ENCODE measurements at regions not wholly inside any gene's neighbourhood (a gene's known extent, or its start where the extent isn't known, plus 50 kb on each side); places are given as distances from the start of the nearest gene placed in this dataset.
"Not testable (repeated sequence)": the region's sequence is repeated elsewhere in the genome, so short reads cannot be mapped to it uniquely, and the experiment has no call there.

DNA sequence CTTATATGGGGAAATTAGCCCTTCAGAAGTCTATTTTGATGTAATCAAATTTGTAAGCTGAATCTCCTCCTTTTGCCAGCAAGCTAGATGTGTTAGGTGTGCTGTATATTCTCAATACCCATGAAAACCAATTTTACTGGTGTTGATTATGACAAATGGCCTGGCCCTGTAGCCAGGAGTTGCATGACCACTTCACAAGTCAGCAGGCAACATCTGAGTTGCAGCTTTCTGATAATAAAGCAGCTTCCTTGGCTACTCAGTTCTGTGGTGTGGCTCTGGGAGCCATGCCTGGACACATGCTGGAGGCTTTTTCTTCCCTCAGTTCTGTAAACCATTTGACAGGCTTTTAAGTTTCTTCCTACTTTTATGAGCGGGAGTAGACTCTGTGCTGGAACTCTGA lies 154.1 kb upstream of the CXCL13 start:
- no peak for DNase-seq

- DNase-seq: not testable (repeated sequence)
Measured at GRCh38 chr4:77452117-77452516, 153.5 kb upstream of the CXCL13 start.

- DNase-seq: no peak
Measured at GRCh38 chr4:77453911-77454310, 151.7 kb upstream of the CXCL13 start.

DNA sequence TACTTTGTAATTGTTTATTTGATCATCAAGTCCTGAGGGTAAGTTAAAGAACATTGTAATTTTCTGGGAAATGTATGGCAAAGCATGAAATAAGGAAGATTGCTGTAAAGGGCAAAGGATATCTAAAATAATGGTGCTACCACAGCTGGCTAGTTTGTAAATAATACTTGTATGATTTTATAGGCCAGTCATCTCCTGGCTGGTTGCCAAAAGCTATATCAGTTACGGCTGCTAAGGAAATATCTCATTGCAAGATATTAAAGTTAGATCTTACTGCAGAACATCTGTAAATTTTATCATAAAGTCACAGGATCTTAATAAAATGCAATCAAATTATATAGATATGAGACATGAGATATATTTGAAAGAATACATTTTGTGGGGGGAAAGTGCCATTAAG lies 150.8 kb upstream of the CXCL13 start:
- no peak for DNase-seq

- DNase-seq: not testable (repeated sequence)
Measured at GRCh38 chr4:77464100-77464499, 141.5 kb upstream of the CXCL13 start.

- no peak for DNase-seq
Measured at GRCh38 chr4:77465271-77465670, 140.3 kb upstream of the CXCL13 start.

DNA sequence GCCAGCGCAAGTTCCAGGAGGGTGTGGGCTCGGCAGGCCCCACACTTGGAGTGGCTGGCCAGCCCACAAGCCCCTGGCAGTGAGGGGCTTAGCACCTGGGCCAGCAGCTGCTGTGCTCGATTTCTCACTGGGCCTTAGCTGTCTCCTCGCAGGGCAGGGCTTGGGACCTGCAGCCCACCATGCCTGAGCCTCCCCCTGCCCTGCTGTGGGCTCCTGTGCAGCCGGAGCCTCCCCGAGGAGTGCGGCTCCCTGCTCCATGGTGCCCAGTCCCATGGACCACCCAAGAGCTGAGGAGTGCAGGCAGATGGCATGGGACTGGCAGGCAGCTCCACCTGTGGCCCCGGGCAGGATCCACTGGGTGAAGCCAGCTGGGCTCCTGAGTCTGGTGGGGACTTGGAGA lies 139.2 kb upstream of the CXCL13 start:
- no peak for DNase-seq

DNA sequence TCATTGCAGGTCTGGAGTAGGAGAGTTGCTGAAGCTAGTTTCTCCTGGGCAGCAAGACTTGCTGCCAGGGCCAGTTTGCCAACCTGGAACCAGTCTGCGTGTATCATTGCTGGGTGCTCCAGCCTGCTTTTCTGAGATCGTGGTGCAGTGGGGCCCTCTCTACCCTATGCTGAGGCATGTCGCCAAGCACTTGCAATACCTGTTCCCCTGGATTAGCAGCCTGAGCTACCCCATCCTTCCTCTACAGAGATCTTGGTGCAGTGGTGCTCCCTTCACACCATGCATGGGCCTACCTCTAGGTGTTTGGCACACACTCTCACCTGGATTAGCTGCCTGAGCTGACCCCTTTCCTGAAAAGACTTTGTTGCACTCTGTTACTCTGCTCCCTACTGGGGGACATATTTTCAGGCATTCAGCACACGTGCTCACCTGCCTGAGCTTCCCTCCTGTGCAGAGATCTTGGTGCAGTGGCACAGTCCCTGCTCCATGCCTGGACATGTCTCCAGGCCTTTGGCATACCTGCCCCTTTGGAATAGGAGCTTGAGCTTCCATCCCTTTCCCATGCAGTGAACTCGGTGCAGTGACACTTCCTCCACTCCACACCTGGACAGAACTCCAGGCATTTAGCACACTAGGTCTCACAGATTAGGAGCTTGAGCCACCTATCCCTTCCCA lies 133.7 kb upstream of the CXCL13 start:
- no peak for DNase-seq

GRCh38 chr4:77473509-77473908 lies 132.1 kb upstream of the CXCL13 start:
- DNase-seq: peak; percentile 10

GRCh38 chr4:77481856-77482255 lies 123.8 kb upstream of the CXCL13 start:
- no peak for DNase-seq

DNA sequence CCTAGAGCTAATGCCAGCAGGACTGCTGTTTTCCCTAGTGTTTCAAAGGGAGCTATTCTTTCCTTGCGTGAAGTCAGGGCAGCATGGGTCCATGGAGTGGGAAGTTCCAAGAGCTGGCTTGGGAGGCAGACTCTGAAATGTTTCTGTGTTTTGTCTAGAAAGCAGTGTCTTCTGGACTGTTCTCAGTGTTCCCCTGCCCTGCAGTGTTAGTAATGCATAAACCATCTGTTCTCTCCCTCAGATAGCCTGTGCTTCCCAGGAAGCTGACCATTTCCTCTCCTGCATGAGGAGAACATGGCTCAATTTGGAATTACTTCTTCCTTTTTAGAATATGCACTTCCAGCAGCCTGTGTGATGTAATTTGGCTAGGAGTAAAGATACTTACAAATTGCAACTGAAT lies 116.7 kb upstream of the CXCL13 start:
- DNase-seq: no peak

DNA sequence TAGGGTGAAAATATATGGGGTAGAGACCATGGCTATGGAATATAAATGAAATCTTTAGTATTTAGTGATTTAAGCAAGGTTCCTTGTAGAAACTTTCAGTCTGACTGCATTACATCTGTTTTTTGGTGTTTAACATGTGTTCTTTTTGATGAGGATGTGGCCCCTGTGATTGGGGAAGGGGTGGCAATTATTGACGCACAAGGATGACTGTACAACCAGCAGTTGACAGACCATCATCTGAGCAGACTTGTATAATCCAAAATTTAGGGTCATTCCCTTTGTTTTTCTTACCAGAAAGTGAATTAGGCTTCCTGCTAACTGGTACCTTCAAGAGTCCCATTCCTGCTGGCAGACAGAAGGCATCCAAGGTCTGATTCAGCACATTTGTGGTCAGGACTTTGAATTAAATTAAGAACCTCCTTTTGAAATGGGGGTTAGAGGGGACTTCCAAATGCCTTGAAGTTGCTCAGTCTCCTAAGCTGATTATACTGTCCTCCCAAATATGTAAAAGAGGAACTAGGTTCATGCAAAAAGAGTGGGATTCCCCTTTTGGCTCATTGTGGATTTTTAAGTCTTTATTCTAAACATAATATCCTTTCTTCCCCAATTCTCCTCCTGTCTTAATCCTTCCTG lies 112.4 kb upstream of the CXCL13 start:
- DNase-seq: no peak

GRCh38 chr4:77493829-77494551 lies 111.6 kb upstream of the CXCL13 start:
- no peak for DNase-seq

GRCh38 chr4:77496457-77496856 lies 109.2 kb upstream of the CXCL13 start:
- DNase-seq: no peak

- no peak for DNase-seq
Measured at GRCh38 chr4:77500801-77501200, 104.8 kb upstream of the CXCL13 start.

GRCh38 chr4:77501240-77501639 lies 104.4 kb upstream of the CXCL13 start:
- no peak for DNase-seq

- no peak for DNase-seq
Measured at GRCh38 chr4:77501851-77502250, 103.8 kb upstream of the CXCL13 start.

- DNase-seq: no peak
Measured at GRCh38 chr4:77504407-77504806, 101.2 kb upstream of the CXCL13 start.

DNA sequence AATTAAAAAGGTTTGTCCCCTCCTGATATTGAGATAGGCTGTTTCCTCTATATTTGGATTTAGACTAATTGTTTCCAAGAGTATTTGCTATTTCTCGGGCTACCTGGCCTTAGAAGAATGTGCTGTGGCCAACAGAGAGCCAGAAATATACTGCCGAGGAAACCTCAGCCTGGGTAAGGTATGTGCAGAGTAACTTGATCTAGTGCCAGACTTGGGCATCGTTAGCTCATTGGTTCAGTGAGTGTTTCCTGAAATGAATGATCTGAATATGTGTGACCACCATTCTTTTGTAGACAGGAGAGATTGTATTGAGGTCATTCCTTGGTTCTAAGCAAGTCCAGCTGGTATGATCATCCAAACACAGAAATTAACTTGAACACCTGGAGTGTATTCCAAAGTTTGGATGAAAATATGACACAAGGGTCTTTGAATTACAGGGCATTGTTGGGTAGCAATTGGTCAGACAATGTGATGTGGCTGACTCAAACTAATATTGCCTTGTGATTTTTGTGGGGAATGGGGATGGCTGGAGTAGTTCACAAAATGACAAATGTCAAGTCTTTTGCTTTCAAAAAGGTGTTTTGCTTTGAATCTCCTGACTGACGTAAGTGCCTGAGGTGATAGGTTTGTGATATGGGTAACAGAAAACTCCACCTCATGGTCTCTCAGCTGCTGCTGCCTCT lies 100.2 kb upstream of the CXCL13 start:
- no peak for DNase-seq

- no peak for DNase-seq
Measured at GRCh38 chr4:77505958-77506319, 99.7 kb upstream of the CXCL13 start.

DNA sequence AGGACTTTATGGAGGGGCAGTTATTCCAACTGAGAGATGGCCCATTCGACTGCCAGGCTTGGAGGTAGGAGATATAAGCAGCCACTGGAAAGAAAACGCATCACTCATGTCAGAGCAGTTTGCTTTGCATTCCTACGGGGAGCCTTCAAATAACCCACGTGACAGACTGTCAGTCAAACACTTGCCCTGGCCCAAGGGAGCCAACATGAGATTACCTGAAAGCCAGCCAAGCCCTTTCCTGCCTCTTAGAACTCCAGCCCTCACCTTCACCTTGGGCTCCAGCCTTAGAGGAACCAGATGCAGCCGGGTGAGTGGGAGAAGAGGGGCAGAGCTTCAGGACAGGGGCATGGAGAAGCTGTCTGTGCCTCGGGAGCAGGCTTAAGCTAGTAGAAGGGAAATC lies 95.3 kb upstream of the CXCL13 start:
- no peak for DNase-seq

- no peak for DNase-seq
Measured at GRCh38 chr4:77525538-77525937, 80.1 kb upstream of the CXCL13 start.

- DNase-seq: not testable (repeated sequence)
Measured at GRCh38 chr4:77527900-77528299, 77.7 kb upstream of the CXCL13 start.

GRCh38 chr4:77538144-77538543 lies 67.5 kb upstream of the CXCL13 start:
- no peak for DNase-seq
